Liver (tissue), 8 donors: ENCODE measurements at regions not wholly inside any gene's neighbourhood (a gene's known extent, or its start where the extent isn't known, plus 50 kb on each side); places are given as distances from the start of the nearest gene placed in this dataset.

ENCODE experiments used
- DNase-seq: peaks from one replicate; pipeline ENCODE4 v3.0.0-alpha.2; 2017; ENCODE audit warnings: low spot score
- H3K27ac ChIP-seq, 2 donors: one replicate each; pipeline ENCODE4 v1.7.0; 2013; ENCODE audit warnings: inconsistent platforms in 2 of 2, low read length in 2 of 2, control low read depth in 1 of 2, low read depth in 1 of 2, mild to moderate bottlenecking in 1 of 2
- H3K27me3 ChIP-seq, 4 donors: one replicate each; pipeline versions ENCODE4 v1.6.1 to v1.7.0; 2013; ENCODE audit warnings: low read length in 3 of 4, inconsistent platforms in 1 of 4, mild to moderate bottlenecking in 1 of 4, moderate library complexity in 1 of 4; ENCODE audit not compliant: control insufficient read depth in 4 of 4, insufficient read depth in 4 of 4
- H3K36me3 ChIP-seq, 4 donors: one replicate each; pipeline versions ENCODE4 v1.6.1 to v1.7.0; 2013; ENCODE audit warnings: low read length in 3 of 4, mild to moderate bottlenecking in 3 of 4, low read depth in 1 of 4, moderate library complexity in 1 of 4; ENCODE audit not compliant: control insufficient read depth in 4 of 4, insufficient read depth in 3 of 4
- H3K4me1 ChIP-seq, 4 donors: one replicate each; pipeline versions ENCODE4 v1.6.1 to v1.7.0; 2013; ENCODE audit warnings: low read length in 3 of 4, mild to moderate bottlenecking in 3 of 4, moderate library complexity in 1 of 4; ENCODE audit not compliant: control insufficient read depth in 4 of 4, insufficient read depth in 4 of 4
- H3K4me3 ChIP-seq, 3 donors: one replicate each; pipeline versions ENCODE4 v1.6.1 to v1.7.0; 2013; ENCODE audit warnings: low read length in 3 of 3, control low read depth in 1 of 3, low read depth in 1 of 3, mild to moderate bottlenecking in 1 of 3
- H3K9ac ChIP-seq, 2 donors: one replicate each; pipeline ENCODE4 v1.7.0; 2013; ENCODE audit warnings: low read length in 2 of 2, mild to moderate bottlenecking in 2 of 2, moderate library complexity in 2 of 2, control low read depth in 1 of 2, low read depth in 1 of 2
- H3K9me3 ChIP-seq, 4 donors: one replicate each; pipeline versions ENCODE4 v1.6.1 to v1.7.0; 2013; ENCODE audit warnings: low read length in 3 of 4; ENCODE audit not compliant: control insufficient read depth in 4 of 4
- EGR1 ChIP-seq, 2 donors: IDR thresholded peaks; 2 replicates each; pipeline ENCODE4 v1.6.1; 2016 to 2018; ENCODE audit warnings: antibody characterized with exemption in 2 of 2, low read depth in 2 of 2
- FOXA1 ChIP-seq: IDR thresholded peaks from 2 replicates; pipeline ENCODE4 v1.6.1; 2016; ENCODE audit warnings: antibody characterized with exemption
- FOXA2 ChIP-seq: IDR thresholded peaks from 2 replicates; pipeline ENCODE4 v1.6.1; 2016; ENCODE audit warnings: antibody characterized with exemption
- GABPA ChIP-seq, 2 donors: IDR thresholded peaks in 1 of 2; conservative IDR thresholded peaks in 1 of 2; 2 replicates each; pipeline ENCODE4 v1.6.1; 2016; ENCODE audit warnings: antibody characterized with exemption in 2 of 2, mild to moderate bottlenecking in 1 of 2, moderate library complexity in 1 of 2
- HNF4A ChIP-seq, 2 donors: conservative IDR thresholded peaks; 2 replicates each; pipeline ENCODE4 v1.6.1; 2016; ENCODE audit warnings: antibody characterized with exemption in 2 of 2, mild to moderate bottlenecking in 2 of 2
- HNF4G ChIP-seq: IDR thresholded peaks from 2 replicates; pipeline ENCODE4 v1.6.1; 2016; ENCODE audit warnings: antibody characterized with exemption
- JUND ChIP-seq, 2 donors: IDR thresholded peaks; 2 replicates each; pipeline ENCODE4 v1.6.1; 2016; ENCODE audit warnings: antibody characterized with exemption in 2 of 2
- NR2F2 ChIP-seq: IDR thresholded peaks from 2 replicates; pipeline ENCODE4 v1.6.1; 2016; ENCODE audit warnings: antibody characterized with exemption
- RAD21 ChIP-seq, 2 donors: IDR thresholded peaks; 2 replicates each; pipeline ENCODE4 v1.6.1; 2016; ENCODE audit warnings: antibody characterized with exemption in 2 of 2, mild to moderate bottlenecking in 2 of 2
- RXRA ChIP-seq, 2 donors: IDR thresholded peaks; 2 replicates each; pipeline ENCODE4 v1.6.1; 2017 to 2018; ENCODE audit warnings: antibody characterized with exemption in 2 of 2, mild to moderate bottlenecking in 1 of 2
- SP1 ChIP-seq: IDR thresholded peaks from 2 replicates; pipeline ENCODE4 v1.6.1; 2018; ENCODE audit warnings: antibody characterized with exemption, mild to moderate bottlenecking
- TAF1 ChIP-seq: conservative IDR thresholded peaks from 2 replicates; pipeline ENCODE4 v1.6.1; 2016; ENCODE audit warnings: antibody characterized with exemption, mild to moderate bottlenecking
- YY1 ChIP-seq: IDR thresholded peaks from 2 replicates; pipeline ENCODE4 v1.6.1; 2016; ENCODE audit warnings: antibody characterized with exemption, mild to moderate bottlenecking
- WGBS: extraction: QIAGEN DNeasy Blood & Tissue Kit; methylation state at CpG from one replicate; pipeline ENCODE4 v1.1.7; 2013; 5-methylcytosine and 5-hydroxymethylcytosine counted together
- TF ChIP-seq, protein P1 (sequence below): IDR thresholded peaks from 2 replicates; pipeline ENCODE4 v1.6.1; 2016; ENCODE audit warnings: antibody characterized with exemption, mild to moderate bottlenecking
- TF ChIP-seq, protein P2 (sequence below): IDR thresholded peaks from 2 replicates; pipeline ENCODE4 v1.6.1; 2016; ENCODE audit warnings: antibody characterized with exemption
- TF ChIP-seq, protein P3 (sequence below): IDR thresholded peaks from 2 replicates; pipeline ENCODE4 v1.6.1; 2016; ENCODE audit warnings: antibody characterized with exemption
- TF ChIP-seq, protein P4 (sequence below): fragments of 150-350 bp; IDR thresholded peaks from 2 replicates; pipeline ENCODE4 v1.5.1; 2017; ENCODE audit warnings: improper control_type of control experiment, low read depth, low read length; ENCODE audit not compliant: missing input control
- TF ChIP-seq, protein P5 (sequence below): IDR thresholded peaks from 2 replicates; pipeline ENCODE4 v1.6.1; 2016; ENCODE audit warnings: antibody characterized with exemption
- donor health status: healthy.
- donor health status: healthy.
- donor health status: healthy.
- donor health status: healthy.
- donor health status: healthy.

DNA sequence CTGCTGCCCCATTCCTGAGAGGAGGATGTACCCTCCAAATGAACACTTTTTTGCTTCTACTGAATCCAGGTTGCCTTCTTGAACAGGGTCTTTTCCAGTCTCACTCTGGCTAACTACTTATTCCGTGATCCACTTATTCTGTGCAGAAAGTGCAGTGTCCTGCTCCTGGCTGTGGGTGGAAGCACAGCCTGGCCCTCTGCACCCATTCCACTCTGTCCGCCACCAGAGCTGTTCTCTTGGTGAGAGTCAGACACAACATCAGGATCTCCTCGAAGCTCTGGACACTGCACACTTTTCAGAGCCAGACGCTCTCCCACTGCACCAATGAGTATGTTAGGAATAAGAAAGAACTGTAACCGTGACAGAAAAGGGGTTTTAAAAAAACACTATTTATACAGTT is 174.2 kb downstream of the MCHR2 start (continued):
- TF ChIP-seq, protein P1, sequence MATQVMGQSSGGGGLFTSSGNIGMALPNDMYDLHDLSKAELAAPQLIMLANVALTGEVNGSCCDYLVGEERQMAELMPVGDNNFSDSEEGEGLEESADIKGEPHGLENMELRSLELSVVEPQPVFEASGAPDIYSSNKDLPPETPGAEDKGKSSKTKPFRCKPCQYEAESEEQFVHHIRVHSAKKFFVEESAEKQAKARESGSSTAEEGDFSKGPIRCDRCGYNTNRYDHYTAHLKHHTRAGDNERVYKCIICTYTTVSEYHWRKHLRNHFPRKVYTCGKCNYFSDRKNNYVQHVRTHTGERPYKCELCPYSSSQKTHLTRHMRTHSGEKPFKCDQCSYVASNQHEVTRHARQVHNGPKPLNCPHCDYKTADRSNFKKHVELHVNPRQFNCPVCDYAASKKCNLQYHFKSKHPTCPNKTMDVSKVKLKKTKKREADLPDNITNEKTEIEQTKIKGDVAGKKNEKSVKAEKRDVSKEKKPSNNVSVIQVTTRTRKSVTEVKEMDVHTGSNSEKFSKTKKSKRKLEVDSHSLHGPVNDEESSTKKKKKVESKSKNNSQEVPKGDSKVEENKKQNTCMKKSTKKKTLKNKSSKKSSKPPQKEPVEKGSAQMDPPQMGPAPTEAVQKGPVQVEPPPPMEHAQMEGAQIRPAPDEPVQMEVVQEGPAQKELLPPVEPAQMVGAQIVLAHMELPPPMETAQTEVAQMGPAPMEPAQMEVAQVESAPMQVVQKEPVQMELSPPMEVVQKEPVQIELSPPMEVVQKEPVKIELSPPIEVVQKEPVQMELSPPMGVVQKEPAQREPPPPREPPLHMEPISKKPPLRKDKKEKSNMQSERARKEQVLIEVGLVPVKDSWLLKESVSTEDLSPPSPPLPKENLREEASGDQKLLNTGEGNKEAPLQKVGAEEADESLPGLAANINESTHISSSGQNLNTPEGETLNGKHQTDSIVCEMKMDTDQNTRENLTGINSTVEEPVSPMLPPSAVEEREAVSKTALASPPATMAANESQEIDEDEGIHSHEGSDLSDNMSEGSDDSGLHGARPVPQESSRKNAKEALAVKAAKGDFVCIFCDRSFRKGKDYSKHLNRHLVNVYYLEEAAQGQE = no peak
- TF ChIP-seq YY1 (no peak), FOXA1 (no peak), EGR1 (IDR thresholded peaks at IDR 0.05; ENCODE audit: low read depth in 2 of 2) (no peak), NR2F2 (no peak), HNF4G (no peak), JUND (IDR thresholded peaks at IDR 0.05) (no peak)
- TF ChIP-seq, protein P2, sequence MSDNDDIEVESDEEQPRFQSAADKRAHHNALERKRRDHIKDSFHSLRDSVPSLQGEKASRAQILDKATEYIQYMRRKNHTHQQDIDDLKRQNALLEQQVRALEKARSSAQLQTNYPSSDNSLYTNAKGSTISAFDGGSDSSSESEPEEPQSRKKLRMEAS = no peak
- TF ChIP-seq, protein P3, sequence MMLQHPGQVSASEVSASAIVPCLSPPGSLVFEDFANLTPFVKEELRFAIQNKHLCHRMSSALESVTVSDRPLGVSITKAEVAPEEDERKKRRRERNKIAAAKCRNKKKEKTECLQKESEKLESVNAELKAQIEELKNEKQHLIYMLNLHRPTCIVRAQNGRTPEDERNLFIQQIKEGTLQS = no peak

DNA sequence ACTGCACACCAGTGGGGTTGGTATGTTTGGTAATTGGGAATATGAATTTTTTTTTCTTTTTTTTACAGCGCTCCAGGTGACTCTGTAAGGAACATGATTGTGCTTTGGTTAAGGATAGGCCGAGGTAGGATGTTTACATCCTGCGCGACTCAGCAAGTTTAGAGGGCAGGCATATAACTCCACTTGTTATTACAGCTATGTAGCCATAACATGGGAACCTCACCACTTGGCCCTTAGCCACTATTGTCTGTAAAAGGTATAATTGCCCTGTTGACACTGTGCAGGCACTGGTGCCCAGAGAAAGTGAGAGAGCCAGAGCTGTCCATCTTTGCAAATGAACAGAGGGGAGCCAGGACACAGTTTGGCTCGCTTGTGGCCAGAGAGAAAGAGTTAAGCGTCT is 172.9 kb downstream of the MCHR2 start:
- WGBS = 80% methylated on average over 6 of the region's 6 CpGs
- no peak for TF ChIP-seq TAF1
- TF ChIP-seq, protein P1 = no peak
- TF ChIP-seq, protein P4, sequence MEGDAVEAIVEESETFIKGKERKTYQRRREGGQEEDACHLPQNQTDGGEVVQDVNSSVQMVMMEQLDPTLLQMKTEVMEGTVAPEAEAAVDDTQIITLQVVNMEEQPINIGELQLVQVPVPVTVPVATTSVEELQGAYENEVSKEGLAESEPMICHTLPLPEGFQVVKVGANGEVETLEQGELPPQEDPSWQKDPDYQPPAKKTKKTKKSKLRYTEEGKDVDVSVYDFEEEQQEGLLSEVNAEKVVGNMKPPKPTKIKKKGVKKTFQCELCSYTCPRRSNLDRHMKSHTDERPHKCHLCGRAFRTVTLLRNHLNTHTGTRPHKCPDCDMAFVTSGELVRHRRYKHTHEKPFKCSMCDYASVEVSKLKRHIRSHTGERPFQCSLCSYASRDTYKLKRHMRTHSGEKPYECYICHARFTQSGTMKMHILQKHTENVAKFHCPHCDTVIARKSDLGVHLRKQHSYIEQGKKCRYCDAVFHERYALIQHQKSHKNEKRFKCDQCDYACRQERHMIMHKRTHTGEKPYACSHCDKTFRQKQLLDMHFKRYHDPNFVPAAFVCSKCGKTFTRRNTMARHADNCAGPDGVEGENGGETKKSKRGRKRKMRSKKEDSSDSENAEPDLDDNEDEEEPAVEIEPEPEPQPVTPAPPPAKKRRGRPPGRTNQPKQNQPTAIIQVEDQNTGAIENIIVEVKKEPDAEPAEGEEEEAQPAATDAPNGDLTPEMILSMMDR = no peak
- TF ChIP-seq, protein P2 = no peak
- TF ChIP-seq JUND (IDR thresholded peaks at IDR 0.05) = no peak
- TF ChIP-seq, protein P5, sequence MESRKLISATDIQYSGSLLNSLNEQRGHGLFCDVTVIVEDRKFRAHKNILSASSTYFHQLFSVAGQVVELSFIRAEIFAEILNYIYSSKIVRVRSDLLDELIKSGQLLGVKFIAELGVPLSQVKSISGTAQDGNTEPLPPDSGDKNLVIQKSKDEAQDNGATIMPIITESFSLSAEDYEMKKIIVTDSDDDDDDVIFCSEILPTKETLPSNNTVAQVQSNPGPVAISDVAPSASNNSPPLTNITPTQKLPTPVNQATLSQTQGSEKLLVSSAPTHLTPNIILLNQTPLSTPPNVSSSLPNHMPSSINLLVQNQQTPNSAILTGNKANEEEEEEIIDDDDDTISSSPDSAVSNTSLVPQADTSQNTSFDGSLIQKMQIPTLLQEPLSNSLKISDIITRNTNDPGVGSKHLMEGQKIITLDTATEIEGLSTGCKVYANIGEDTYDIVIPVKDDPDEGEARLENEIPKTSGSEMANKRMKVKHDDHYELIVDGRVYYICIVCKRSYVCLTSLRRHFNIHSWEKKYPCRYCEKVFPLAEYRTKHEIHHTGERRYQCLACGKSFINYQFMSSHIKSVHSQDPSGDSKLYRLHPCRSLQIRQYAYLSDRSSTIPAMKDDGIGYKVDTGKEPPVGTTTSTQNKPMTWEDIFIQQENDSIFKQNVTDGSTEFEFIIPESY = no peak
- TF ChIP-seq FOXA1 = no peak
- TF ChIP-seq GABPA (IDR thresholded peaks at IDR 0.05 in 1 of 2, conservative IDR thresholded peaks at IDR 0.05 in 1 of 2) = no peak
- TF ChIP-seq, protein P3 = no peak
- no peak for TF ChIP-seq RXRA (IDR thresholded peaks at IDR 0.05)
- no peak for TF ChIP-seq HNF4G
- no peak for TF ChIP-seq RAD21 (IDR thresholded peaks at IDR 0.05)
- TF ChIP-seq NR2F2 = no peak
- no peak for TF ChIP-seq FOXA2
- TF ChIP-seq SP1 = no peak
- no peak for TF ChIP-seq HNF4A (conservative IDR thresholded peaks at IDR 0.05)
- TF ChIP-seq EGR1 (IDR thresholded peaks at IDR 0.05; ENCODE audit: low read depth in 2 of 2) = no peak
- no peak for TF ChIP-seq YY1

More for the DNA sequence above, 172.9 kb downstream of the MCHR2 start:
- no peaks in the 10 kb centered on the region for H3K36me3 ChIP-seq
- H3K9ac ChIP-seq = no peak overlapping the region
- H3K27ac ChIP-seq = no peak overlapping the region
- H3K4me3 ChIP-seq = no peak overlapping the region
- H3K9me3 ChIP-seq = no peaks in the 10 kb centered on the region
- H3K4me1 ChIP-seq = no peaks in the 10 kb centered on the region
- no peak for DNase-seq
- peaks cover 0 to 3% (median 0%) of the 10 kb centered on the region in 4 donors for H3K27me3 ChIP-seq
